ENCODE measurements at regions not wholly inside any gene's neighbourhood (a gene's known extent, or its start where the extent isn't known, plus 50 kb on each side); places are given as distances from the start of the nearest gene placed in this dataset.

- Mint-ChIP-seq H3K36me3 (ENCODE audit: low read depth) (no peaks in the 10 kb centered on the region), H3K9me3 (ENCODE audit: low read depth) (no peaks in the 10 kb centered on the region), H3K27ac (ENCODE audit: unreplicated experiment) (no peak overlapping the region), H3K4me1 (ENCODE audit: low read depth) (peaks cover 31% of the 10 kb centered on the region), H3K4me3 (ENCODE audit: unreplicated experiment) (no peak overlapping the region), H3K27me3 (ENCODE audit: low read depth) (no peaks in the 10 kb centered on the region)
- TF ChIP-seq CTCF (IDR thresholded peaks at IDR 0.05), result no peak
- no peak for DNase-seq (ENCODE audit: low spot score)
Measured at GRCh38 chr4:72900952-72901351, 168.6 kb downstream of the COX18 start.

GRCh38 chr4:72899621-72900020 is 169.9 kb downstream of the COX18 start:
- H3K27ac Mint-ChIP-seq (ENCODE audit: unreplicated experiment), result no peak overlapping the region
- no peak overlapping the region for H3K4me3 Mint-ChIP-seq (ENCODE audit: unreplicated experiment)
- no peaks in the 10 kb centered on the region for H3K36me3 Mint-ChIP-seq (ENCODE audit: low read depth)

GRCh38 chr4:72899214-72899613 is 170.3 kb downstream of the COX18 start:
- no peaks in the 10 kb centered on the region for H3K9me3 Mint-ChIP-seq (ENCODE audit: low read depth)
- DNase-seq (ENCODE audit: low spot score), result no peak
- no peak for TF ChIP-seq CTCF (IDR thresholded peaks at IDR 0.05)
- no peaks in the 10 kb centered on the region for H3K27me3 Mint-ChIP-seq (ENCODE audit: low read depth)
- no peak overlapping the region for H3K4me3 Mint-ChIP-seq (ENCODE audit: unreplicated experiment)
- H3K36me3 Mint-ChIP-seq (ENCODE audit: low read depth), result no peaks in the 10 kb centered on the region
- peaks cover 40% of the 10 kb centered on the region for H3K4me1 Mint-ChIP-seq (ENCODE audit: low read depth)
- no peak overlapping the region for H3K27ac Mint-ChIP-seq (ENCODE audit: unreplicated experiment)

More at GRCh38 chr4:72899621-72900020, 169.9 kb downstream of the COX18 start:
- TF ChIP-seq CTCF (IDR thresholded peaks at IDR 0.05), result no peak
- H3K4me1 Mint-ChIP-seq (ENCODE audit: low read depth), result peaks cover 37% of the 10 kb centered on the region
- no peak for DNase-seq (ENCODE audit: low spot score)
- no peaks in the 10 kb centered on the region for H3K27me3 Mint-ChIP-seq (ENCODE audit: low read depth)
- H3K9me3 Mint-ChIP-seq (ENCODE audit: low read depth), result no peaks in the 10 kb centered on the region

- peak overlapping the region; percentile 83 for H3K27ac Mint-ChIP-seq (ENCODE audit: unreplicated experiment)
- H3K9me3 Mint-ChIP-seq (ENCODE audit: low read depth), result no peaks in the 10 kb centered on the region
- no peaks in the 10 kb centered on the region for H3K36me3 Mint-ChIP-seq (ENCODE audit: low read depth)
- no peak for TF ChIP-seq CTCF (IDR thresholded peaks at IDR 0.05)
- no peaks in the 10 kb centered on the region for H3K27me3 Mint-ChIP-seq (ENCODE audit: low read depth)
- peaks cover 64% of the 10 kb centered on the region for H3K4me1 Mint-ChIP-seq (ENCODE audit: low read depth)
- no peak for DNase-seq (ENCODE audit: low spot score)
- no peak overlapping the region for H3K4me3 Mint-ChIP-seq (ENCODE audit: unreplicated experiment)
Measured at GRCh38 chr4:72896515-72896914, 173.0 kb downstream of the COX18 start.

GRCh38 chr4:72895408-72895807 is 174.1 kb downstream of the COX18 start:
- Mint-ChIP-seq H3K27ac (ENCODE audit: unreplicated experiment) (no peak overlapping the region), H3K9me3 (ENCODE audit: low read depth) (no peaks in the 10 kb centered on the region), H3K36me3 (ENCODE audit: low read depth) (no peaks in the 10 kb centered on the region), H3K4me3 (ENCODE audit: unreplicated experiment) (no peak overlapping the region), H3K4me1 (ENCODE audit: low read depth) (peaks cover 60% of the 10 kb centered on the region), H3K27me3 (ENCODE audit: low read depth) (no peaks in the 10 kb centered on the region)
- TF ChIP-seq CTCF (IDR thresholded peaks at IDR 0.05), result no peak
- DNase-seq (ENCODE audit: low spot score), result no peak

Measured in chondrocyte (in vitro differentiated cells).